Panc1 (cell line): ENCODE measurements at regions not wholly inside any gene's neighbourhood (a gene's known extent, or its start where the extent isn't known, plus 50 kb on each side); places are given as distances from the start of the nearest gene placed in this dataset.

Experiments used
- ATAC-seq: fragments of 200-7000 bp; cut with Tn5 transposase; 2 replicates; pipeline ENCODE4 v1.9.1; 2020; ENCODE audit warnings: mild to moderate bottlenecking, moderate library complexity
- BruUV-seq: library from RNA; stranded (reverse); fragments of 400-500 nt; replicated peaks from 2 replicates; lab custom pipeline; 2021; lab: Mats Ljungman, UMichigan
- CTCF ChIA-PET: fragments of 300-600 bp; sonication (Branson Sonifier 250); formaldehyde crosslinking; loops from one replicate; lab custom pipeline; 2022; ENCODE audit warnings: antibody characterized with exemption; lab: Charles Lee
- POLR2A ChIA-PET: fragments of 300-600 bp; sonication (Branson Sonifier 250); formaldehyde crosslinking; loops from one replicate; lab custom pipeline; 2022; ENCODE audit warnings: antibody characterized with exemption; lab: Charles Lee
- DNase-seq: peaks from one replicate; pipeline ENCODE4 v3.0.0-alpha.2; 2010; ENCODE audit warnings: low read depth, low spot score
- H3K27ac ChIP-seq: 2 replicates; pipeline ENCODE4 v1.5.1; 2011; ENCODE audit warnings: mild to moderate bottlenecking, low read length, inconsistent platforms
- H3K27me3 ChIP-seq: fragments of 200-500 bp; sonication (Bioruptor generic); 2 replicates; pipeline ENCODE4 v1.6.0; 2014; ENCODE audit warnings: low read length, inconsistent platforms; ENCODE audit not compliant: control insufficient read depth, insufficient read depth
- H3K36me3 ChIP-seq: fragments of 200-500 bp; sonication (Bioruptor generic); 2 replicates; pipeline ENCODE4 v1.5.1; 2014; ENCODE audit warnings: inconsistent platforms, mild to moderate bottlenecking, low read length, moderate library complexity; ENCODE audit not compliant: control insufficient read depth, insufficient read depth
- H3K4me1 ChIP-seq: 2 replicates; pipeline ENCODE4 v1.5.1; 2011; ENCODE audit warnings: inconsistent platforms, mild to moderate bottlenecking, low read length, moderate library complexity; ENCODE audit not compliant: control insufficient read depth, insufficient read depth
- H3K4me3 ChIP-seq, 2 experiments: 2 replicates each; pipeline ENCODE4 v1.5.1; 2011 to 2012; ENCODE audit warnings: low read depth in 2 of 2, low read length in 2 of 2, mild to moderate bottlenecking in 2 of 2, inconsistent platforms in 1 of 2, moderate library complexity in 1 of 2
- H3K9me3 ChIP-seq: fragments of 200-500 bp; sonication (Bioruptor generic); 2 replicates; pipeline ENCODE4 v1.5.1; 2014; ENCODE audit warnings: low read depth, mild to moderate bottlenecking, inconsistent platforms, low read length, moderate library complexity; ENCODE audit not compliant: control insufficient read depth, insufficient read depth
- POLR2AphosphoS5 ChIP-seq: IDR thresholded peaks from 2 replicates; pipeline ENCODE4 v1.6.1; 2012; ENCODE audit warnings: mild to moderate bottlenecking, low read depth, low read length, moderate library complexity
- SIN3A ChIP-seq: IDR thresholded peaks from 2 replicates; pipeline ENCODE4 v1.6.1; 2012; ENCODE audit warnings: low read depth, mild to moderate bottlenecking, low read length, moderate library complexity, borderline replicate concordance; ENCODE audit not compliant: insufficient read depth
- TCF7L2 ChIP-seq: IDR thresholded peaks from 2 replicates; pipeline ENCODE4 v1.6.1; 2011; ENCODE audit warnings: mild to moderate bottlenecking, low read depth, low read length, inconsistent platforms
- in situ Hi-C: cut with HindIII; loops from 2 replicates; pipeline ENCODE4 v1.10.0; 2016; ENCODE audit warnings: low sequenced_read_pairs, low pct_unique_long_range_greater_than_20kb
- intact Hi-C: fragments of 100-400 bp; cut with micrococcal nuclease; formaldehyde crosslinking; loops from one replicate; pipeline ENCODE4 v1.10.0; 2022; ENCODE audit not compliant: unreplicated experiment
- TF ChIP-seq, protein P1 (sequence below): fragments of 450-650 bp; IDR thresholded peaks from 2 replicates; pipeline ENCODE4 v1.5.1; 2017; ENCODE audit warnings: mild to moderate bottlenecking
- TF ChIP-seq, protein P2 (sequence below), 2 experiments: IDR thresholded peaks; 2 replicates each; pipeline ENCODE4 v1.6.1; 2011 to 2012; ENCODE audit warnings: low read depth in 2 of 2, control low read depth in 1 of 2, low read length in 1 of 2, mild to moderate bottlenecking in 1 of 2, moderate library complexity in 1 of 2; ENCODE audit not compliant: insufficient read depth in 1 of 2

DNA sequence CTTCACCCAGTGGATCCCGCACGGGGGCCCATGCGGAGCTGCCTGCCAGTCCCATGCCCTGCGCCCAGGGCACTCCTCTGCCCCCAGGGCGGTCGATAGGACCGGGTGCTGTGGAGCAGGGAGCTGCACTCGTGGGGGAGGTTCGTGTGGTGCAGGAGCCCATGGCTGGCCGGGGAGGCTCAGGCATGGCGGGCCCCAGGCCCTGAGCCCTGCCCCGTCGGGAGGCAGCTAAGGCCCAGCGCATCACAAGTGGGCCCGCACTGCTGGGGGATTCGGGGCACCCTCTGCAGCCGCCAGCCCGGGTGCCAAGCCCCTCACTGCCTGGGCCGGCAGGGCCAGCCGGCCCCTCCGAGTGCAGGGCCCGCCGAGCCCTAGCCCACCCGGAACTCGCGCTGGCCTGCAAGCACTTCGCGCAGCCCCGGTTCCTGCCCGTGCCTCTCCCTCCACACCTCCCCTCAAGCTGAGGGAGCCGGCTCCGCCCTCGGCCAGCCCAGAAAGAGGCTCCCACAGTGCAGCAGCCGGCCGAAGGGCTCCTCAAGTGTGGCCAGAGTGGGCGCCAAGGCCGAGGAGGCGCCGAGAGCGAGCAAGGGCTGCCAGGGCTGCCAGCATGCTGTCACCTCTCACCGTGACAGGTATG, 221.1 kb upstream of the RORB start:
- H3K9me3 ChIP-seq: no peaks in the 10 kb centered on the region
- TF ChIP-seq POLR2AphosphoS5 (no peak), SIN3A (no peak)
- TF ChIP-seq, protein P1, sequence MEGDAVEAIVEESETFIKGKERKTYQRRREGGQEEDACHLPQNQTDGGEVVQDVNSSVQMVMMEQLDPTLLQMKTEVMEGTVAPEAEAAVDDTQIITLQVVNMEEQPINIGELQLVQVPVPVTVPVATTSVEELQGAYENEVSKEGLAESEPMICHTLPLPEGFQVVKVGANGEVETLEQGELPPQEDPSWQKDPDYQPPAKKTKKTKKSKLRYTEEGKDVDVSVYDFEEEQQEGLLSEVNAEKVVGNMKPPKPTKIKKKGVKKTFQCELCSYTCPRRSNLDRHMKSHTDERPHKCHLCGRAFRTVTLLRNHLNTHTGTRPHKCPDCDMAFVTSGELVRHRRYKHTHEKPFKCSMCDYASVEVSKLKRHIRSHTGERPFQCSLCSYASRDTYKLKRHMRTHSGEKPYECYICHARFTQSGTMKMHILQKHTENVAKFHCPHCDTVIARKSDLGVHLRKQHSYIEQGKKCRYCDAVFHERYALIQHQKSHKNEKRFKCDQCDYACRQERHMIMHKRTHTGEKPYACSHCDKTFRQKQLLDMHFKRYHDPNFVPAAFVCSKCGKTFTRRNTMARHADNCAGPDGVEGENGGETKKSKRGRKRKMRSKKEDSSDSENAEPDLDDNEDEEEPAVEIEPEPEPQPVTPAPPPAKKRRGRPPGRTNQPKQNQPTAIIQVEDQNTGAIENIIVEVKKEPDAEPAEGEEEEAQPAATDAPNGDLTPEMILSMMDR: no peak
- in situ Hi-C loops (no loop called here), intact Hi-C loops (no loop called here)
- H3K27ac ChIP-seq: no peak overlapping the region
- no peak for DNase-seq
- CTCF ChIA-PET: no interaction called here
- BruUV-seq: no TSS peak
- H3K4me3 ChIP-seq: no peak overlapping the region
- no peak for ATAC-seq
- H3K36me3 ChIP-seq: no peaks in the 10 kb centered on the region
- H3K4me1 ChIP-seq: no peaks in the 10 kb centered on the region
- no peaks in the 10 kb centered on the region for H3K27me3 ChIP-seq
- POLR2A ChIA-PET: no interaction called here

DNA sequence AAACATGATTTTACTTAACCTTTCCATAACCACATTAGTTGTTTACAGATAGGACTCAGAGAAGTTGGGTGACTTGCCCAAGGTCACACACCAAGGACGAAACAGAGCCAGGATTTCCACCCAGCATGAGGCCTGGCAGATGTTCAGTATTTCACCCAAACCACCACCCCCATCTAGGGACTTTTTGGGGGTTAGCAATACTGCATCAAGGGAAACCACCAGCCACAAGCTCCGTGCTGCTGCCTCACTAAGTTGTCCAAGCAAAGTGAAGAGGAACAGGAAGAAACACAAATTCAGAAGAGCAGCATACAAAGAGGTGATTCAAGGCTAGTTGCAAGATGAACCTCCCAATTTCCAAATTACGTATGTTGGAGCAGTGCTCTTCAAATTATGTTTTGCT, 219.6 kb upstream of the RORB start:
- in situ Hi-C loops (no loop called here), intact Hi-C loops (no loop called here)
- Histone ChIP-seq H3K4me1 (no peaks in the 10 kb centered on the region), H3K9me3 (no peaks in the 10 kb centered on the region), H3K36me3 (no peaks in the 10 kb centered on the region), H3K27ac (no peak overlapping the region), H3K27me3 (no peaks in the 10 kb centered on the region), H3K4me3 (no peak overlapping the region)
- ChIA-PET CTCF (no interaction called here), POLR2A (no interaction called here)
- no peak for TF ChIP-seq TCF7L2
- TF ChIP-seq, protein P1: no peak
- TF ChIP-seq POLR2AphosphoS5: no peak
- TF ChIP-seq, protein P2, sequence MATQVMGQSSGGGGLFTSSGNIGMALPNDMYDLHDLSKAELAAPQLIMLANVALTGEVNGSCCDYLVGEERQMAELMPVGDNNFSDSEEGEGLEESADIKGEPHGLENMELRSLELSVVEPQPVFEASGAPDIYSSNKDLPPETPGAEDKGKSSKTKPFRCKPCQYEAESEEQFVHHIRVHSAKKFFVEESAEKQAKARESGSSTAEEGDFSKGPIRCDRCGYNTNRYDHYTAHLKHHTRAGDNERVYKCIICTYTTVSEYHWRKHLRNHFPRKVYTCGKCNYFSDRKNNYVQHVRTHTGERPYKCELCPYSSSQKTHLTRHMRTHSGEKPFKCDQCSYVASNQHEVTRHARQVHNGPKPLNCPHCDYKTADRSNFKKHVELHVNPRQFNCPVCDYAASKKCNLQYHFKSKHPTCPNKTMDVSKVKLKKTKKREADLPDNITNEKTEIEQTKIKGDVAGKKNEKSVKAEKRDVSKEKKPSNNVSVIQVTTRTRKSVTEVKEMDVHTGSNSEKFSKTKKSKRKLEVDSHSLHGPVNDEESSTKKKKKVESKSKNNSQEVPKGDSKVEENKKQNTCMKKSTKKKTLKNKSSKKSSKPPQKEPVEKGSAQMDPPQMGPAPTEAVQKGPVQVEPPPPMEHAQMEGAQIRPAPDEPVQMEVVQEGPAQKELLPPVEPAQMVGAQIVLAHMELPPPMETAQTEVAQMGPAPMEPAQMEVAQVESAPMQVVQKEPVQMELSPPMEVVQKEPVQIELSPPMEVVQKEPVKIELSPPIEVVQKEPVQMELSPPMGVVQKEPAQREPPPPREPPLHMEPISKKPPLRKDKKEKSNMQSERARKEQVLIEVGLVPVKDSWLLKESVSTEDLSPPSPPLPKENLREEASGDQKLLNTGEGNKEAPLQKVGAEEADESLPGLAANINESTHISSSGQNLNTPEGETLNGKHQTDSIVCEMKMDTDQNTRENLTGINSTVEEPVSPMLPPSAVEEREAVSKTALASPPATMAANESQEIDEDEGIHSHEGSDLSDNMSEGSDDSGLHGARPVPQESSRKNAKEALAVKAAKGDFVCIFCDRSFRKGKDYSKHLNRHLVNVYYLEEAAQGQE (IDR thresholded peaks at IDR 0.05; ENCODE audit: insufficient read depth in 1 of 2, low read depth in 2 of 2, low read length in 1 of 2): no peak
- no peak for TF ChIP-seq SIN3A
- no peak for ATAC-seq
- no TSS peak for BruUV-seq
- DNase-seq: no peak
